Tibial nerve (tissue), 3 donors: ENCODE measurements at regions not wholly inside any gene's neighbourhood (a gene's known extent, or its start where the extent isn't known, plus 50 kb on each side); places are given as distances from the start of the nearest gene placed in this dataset.

ENCODE experiments used
- CTCF ChIP-seq, 5 experiments: fragments of 200-600 bp in 3 of 5; fragments of 450-650 bp in 2 of 5; sonication (generic) in 3 of 5; IDR thresholded peaks; one replicate each; pipeline ENCODE4 v1.5.1; 2016 to 2019; ENCODE audit warnings: antibody characterized with exemption in 5 of 5, mild to moderate bottlenecking in 3 of 5, moderate library complexity in 2 of 5
- POLR2A ChIP-seq, 2 donors: fragments of 450-650 bp; IDR thresholded peaks; one replicate each; pipeline ENCODE4 v1.6.1; 2017; ENCODE audit warnings: antibody characterized with exemption in 2 of 2, mild to moderate bottlenecking in 2 of 2, moderate library complexity in 2 of 2

GRCh38 chr10:128417826-128418225 lies 291.6 kb upstream of the MKI67 start:
- TF ChIP-seq CTCF (IDR thresholded peaks at IDR 0.05) (no peak), POLR2A (IDR thresholded peaks at IDR 0.05) (no peak)
